ENCODE measurements at regions not wholly inside any gene's neighbourhood (a gene's known extent, or its start where the extent isn't known, plus 50 kb on each side); places are given as distances from the start of the nearest gene placed in this dataset.

- TF ChIP-seq CTCF (IDR thresholded peaks at IDR 0.05 in 8 of 11, conservative IDR thresholded peaks at IDR 0.05 in 3 of 11) (no peak), POLR2A (IDR thresholded peaks at IDR 0.05) (no peak)
Observed at GRCh38 chr14:65849091-65849490, 436.6 kb downstream of the FUT8 start.
